ENCODE measurements at regions not wholly inside any gene's neighbourhood (a gene's known extent, or its start where the extent isn't known, plus 50 kb on each side); places are given as distances from the start of the nearest gene placed in this dataset.
"Not testable (repeated sequence)": the region's sequence is repeated elsewhere in the genome, so short reads cannot be mapped to it uniquely, and the experiment has no call there.

DNA sequence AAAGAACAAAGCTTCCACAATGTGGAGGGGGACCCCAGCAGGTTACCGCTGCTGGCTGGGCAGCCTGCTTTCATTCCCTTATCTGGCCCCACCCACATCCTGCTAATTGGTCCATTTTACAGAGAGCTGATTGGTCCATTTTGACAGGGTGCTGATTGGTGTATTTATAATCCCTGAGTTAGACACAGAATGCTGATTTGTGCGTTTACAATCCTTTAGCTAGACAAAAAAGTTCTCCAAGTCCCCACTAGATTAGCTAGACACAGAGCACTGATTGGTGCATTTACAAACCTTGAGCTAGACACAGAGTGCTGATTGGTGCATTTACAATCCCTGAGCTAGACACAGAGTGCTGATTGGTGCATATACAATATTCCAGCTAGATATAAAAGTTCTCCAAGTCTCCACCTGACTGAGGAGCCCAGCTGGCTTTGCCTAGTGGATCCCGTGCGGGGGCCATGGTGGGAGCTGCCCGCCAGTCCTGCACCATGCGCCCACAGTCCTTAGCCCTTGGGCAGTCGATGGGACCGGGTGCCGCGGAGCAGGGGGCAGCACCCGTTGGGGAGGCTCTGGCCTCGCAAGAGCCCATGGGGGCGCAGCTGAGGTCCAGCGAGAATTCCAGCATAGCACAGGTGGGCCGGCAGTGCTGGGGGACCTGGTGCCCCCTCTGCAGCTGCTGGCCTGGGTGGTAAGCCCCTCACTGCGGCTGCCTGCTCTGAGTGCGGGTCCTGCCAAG lies 88.8 kb upstream of the MYLIP start:
- DNase-seq (ENCODE audit: low read depth), result not testable (repeated sequence)

DNA sequence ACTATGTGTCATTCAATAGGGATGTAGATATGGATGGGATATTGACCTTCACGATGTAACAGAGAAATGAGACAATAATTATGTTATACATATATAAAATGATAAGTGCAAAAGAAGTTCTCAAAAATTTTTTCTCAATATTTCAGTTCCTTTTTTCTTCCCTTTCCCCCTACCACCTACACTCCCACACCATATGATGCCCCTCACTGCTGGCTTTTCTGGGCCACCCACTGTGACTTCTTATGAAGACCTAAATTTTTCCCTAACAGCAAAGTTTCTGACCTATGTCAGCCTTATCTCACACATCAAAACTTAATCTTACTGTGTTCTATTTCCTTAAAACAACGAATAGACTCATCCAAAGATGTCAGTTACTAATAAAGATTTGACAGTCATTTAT lies 89.9 kb upstream of the MYLIP start:
- DNase-seq (ENCODE audit: low read depth), result no peak

DNA sequence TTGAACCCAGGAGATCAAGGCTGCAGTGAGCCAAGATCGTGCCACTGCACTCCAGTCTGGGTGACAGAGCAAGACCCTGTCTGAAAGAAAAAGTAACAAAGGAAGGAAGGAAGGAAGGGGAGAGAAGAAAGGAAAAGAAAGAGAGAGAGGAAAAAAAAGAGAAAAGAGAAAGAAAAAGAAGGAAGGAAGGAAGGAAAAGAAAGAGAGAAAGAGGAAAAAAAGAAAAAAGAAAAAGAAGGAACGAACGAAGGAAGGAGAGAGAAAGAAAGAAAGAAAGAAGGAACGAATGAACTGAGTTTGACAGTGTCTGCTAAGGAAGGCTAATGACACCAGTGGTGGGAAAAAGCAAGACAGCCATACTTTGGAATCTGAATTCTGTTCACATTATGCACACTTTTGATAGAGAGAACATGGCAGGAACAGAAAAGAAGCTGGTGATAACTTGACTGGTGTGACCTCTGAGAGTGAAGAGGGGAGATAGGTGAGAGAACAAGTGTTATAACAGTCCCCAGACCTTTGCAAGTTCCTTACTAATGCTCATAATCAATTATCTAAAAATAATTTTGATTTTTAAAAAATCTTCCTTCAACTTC lies 93.3 kb upstream of the MYLIP start:
- DNase-seq (ENCODE audit: low read depth), result no peak

DNA sequence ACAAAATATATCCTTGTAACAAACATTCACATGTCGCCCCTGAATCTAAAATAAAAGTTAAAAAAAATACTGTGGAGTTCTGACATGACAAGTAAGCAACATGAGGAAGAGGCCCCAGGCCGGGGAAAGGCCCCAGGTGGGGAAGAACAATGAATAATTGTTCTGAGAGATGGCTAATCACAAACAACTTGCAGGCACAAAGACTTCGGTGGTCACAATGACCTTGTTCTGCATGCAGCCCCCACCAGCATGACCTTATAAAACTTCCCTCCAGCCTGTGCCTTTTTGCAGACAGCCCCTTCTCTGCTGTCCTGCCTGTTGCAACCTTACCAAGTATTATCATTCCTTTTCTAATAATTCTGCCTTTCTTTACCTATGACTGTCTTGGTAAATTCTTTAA lies 95.7 kb upstream of the MYLIP start:
- DNase-seq (ENCODE audit: low read depth), result no peak

DNA sequence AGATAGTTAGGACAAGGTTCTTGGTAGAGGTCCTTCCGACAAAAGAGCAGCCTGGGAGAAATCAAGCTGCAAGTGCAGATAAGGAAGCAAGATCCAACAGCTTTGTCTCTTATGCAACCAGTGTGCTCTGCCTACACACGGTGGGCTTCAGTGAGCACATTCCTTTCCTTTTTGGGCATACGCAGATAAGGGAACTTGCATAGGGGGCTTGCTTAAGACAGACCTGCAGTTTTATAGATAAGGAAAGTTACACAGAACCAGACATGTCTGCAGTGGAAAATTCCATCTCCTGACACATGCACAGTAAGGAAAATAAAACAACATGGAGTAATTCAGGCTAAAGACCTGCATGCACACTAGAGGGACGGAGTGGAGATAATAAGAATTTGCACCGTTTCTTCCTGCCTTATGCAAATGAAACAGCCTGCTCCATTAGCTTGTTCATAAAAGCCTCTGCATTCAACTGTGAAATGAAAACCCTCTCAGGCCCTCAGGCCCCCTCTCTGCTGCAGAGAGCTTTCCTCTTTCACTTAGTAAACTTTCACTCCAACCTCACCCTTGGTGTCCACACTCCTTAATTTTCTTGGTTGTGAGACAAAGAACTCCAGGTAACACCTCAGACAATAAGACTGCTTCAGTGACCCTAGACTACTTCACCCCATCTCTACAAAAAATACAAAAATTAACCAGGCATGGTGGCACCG lies 97.5 kb upstream of the MYLIP start:
- DNase-seq (ENCODE audit: low read depth), result no peak

DNA sequence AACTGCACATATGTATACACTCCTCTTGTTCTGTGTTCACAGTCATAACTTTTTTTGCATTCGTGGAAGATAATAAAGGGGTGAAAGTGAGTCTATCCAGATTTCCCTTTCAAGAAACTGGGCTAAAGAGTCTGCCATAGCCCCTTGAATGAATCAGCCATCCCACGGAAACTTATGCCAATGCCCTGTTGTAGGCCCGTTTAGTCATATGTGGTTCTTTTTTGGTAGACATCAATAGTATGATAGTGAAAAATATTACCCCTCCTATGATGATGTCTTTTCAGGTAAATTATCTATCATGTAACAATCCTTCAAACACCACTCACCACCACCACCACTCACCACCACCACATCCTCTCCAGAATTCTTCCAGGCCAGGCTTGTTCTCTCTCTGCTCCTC lies 99.9 kb upstream of the MYLIP start:
- DNase-seq (ENCODE audit: low read depth), result no peak

DNA sequence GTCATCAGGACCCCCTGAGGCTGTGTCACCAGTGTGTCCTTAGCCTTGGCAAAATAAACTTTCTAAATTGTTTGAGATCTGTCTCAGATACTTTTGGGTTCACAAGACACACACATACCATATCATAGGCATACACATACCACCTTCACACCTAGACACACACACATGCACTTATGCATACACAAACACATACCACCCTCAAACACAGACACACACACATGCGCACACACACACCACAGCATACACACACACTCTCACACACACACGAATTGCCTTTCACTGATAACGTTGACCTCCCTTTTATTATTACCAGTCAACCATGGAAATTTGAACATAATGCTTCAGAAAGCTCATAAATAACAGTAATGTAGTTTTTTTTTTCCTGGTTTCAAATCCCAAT lies 108.6 kb upstream of the MYLIP start:
- no peak for DNase-seq (ENCODE audit: low read depth)

DNA sequence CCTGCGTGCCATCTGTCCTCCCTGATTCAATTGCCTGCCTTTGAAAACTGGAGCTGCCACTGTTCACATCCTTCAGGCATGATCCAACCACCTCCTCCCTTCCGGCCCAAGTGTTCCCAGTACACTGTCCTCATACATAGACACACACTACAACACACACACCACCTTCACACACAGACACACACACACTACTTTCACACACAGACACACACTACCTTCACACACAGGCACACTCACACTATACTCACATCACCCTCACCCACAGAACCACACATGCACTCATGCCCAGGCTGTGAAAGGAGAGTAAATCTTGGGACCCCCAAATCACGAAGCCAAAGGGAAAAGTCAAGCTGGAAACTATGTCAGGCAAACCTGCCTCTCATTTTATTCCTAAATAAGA lies 109.4 kb upstream of the MYLIP start:
- no peak for DNase-seq (ENCODE audit: low read depth)

DNA sequence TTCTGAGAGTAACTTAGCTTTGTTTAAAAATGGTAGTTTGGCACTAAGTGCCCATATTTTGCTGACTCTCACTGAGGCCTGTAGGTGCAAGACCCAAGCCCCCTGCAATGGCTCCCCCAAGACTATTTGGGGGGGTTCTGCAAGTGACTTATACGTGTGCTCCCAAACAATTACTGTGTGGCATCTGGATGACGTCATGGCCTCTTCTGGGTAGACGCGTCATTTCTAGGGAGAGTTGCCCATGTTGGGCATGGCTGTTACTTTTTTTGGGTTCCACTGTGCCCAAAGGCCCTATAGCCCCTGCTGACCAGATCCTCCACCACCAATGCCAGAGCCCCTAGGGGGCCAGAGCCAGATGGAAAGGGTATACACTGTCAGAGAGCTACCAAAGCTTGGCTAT lies 110.3 kb upstream of the MYLIP start:
- DNase-seq (ENCODE audit: low read depth), result no peak

DNA sequence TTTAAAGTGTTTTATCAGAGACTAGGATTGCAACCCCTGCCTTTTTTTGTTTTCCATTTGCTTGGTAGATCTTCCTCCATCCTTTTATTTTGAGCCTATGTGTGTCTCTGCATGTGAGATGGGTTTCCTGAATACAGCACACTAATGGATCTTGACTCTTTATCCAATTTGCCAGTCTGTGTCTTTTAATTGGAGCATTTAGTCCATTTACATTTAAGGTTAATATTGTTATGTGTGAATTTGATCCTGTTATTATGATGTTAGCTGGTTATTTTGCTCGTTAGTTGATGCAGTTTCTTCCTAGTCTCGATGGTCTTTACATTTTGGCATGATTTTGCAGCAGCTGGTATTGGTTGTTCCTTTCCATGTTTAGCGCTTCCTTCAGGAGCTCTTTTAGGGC lies 114.6 kb upstream of the MYLIP start:
- DNase-seq (ENCODE audit: low read depth), result not testable (repeated sequence)

DNA sequence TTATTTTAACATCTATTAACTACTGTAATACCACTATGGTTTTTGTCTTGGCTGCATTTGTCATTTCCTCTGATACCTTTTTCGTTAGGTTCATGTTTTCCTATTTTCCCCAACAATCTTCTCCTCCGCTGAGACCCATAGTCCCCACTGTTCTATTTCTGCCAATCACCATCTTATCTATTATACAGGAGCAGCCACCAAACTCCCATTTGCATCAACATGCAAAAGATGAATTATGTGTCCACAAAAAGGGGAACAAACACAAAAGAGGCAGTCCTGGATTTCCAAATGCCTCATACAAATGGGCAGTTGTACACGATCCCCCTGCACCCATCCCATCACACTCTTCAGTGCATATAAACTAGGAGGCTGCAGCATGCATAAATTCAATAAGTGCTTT lies 121.7 kb upstream of the MYLIP start:
- no peak for DNase-seq (ENCODE audit: low read depth)

DNA sequence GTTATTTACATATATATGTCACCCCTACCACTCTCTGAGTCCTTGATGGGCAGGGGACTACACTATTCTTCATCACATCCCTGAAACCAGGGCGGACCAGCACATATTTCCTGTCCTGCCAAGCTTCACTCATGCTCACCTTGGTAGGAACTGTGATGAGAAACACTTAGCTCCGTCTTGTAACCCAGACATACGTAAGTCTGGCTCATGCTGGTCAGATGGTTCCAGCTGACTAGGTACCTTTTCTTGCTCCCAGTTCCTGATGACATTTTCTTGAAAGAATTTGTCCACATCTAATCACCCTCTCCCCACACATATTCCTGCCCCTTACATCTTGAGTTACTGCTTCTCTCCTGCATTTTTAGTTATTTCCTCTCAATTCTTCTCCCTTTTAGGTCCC lies 122.2 kb upstream of the MYLIP start:
- no peak for DNase-seq (ENCODE audit: low read depth)

DNA sequence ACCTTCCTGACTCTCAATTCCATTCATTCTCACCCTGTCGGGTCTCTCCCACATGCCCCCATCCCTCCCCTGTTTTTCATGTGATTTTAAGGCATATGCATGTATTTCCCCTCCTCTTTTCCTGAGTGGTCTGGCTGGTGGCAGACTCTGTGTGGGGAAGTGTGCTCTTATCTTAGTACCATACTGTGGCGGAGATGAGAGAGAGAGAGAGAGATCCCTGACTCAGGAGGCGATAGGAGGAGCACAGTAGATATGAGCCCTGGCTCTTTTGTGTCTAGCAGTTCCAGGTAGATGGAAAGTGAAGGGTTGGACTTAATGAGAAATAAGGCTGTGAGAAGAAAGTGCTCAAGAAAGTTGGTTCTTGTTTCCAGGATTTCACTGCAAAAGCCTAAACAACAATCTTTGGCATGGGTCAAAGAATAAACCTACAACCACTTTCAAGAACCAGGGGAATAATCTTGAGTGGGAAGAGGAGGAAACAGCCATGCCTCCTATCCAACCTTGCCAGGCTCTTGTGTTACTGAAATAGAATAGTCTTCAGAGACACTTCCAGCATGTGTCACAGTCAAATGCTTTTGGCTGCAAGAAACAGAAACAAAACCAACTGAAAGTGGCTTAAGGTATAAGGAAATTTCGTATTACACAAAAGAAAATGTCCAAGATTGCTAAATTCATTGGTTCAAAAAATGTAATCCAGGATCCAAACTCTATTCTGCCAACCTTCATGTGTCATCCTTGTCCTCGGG lies 123.8 kb upstream of the MYLIP start:
- DNase-seq (ENCODE audit: low read depth), result no peak

DNA sequence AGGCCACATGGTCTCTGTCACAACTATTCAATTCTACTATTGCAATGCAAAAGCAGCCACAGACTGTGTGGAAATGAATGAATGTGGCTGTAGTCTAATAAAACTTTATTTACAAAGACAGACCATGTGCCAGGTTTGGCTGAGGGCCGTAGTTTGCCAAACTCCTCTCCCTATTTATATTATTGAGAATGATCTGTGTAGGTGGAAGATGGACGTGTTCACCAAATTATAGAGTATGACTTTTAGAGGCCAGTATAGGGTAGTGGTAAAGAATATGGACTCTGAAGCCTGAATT lies 125.7 kb upstream of the MYLIP start:
- no peak for DNase-seq (ENCODE audit: low read depth)

DNA sequence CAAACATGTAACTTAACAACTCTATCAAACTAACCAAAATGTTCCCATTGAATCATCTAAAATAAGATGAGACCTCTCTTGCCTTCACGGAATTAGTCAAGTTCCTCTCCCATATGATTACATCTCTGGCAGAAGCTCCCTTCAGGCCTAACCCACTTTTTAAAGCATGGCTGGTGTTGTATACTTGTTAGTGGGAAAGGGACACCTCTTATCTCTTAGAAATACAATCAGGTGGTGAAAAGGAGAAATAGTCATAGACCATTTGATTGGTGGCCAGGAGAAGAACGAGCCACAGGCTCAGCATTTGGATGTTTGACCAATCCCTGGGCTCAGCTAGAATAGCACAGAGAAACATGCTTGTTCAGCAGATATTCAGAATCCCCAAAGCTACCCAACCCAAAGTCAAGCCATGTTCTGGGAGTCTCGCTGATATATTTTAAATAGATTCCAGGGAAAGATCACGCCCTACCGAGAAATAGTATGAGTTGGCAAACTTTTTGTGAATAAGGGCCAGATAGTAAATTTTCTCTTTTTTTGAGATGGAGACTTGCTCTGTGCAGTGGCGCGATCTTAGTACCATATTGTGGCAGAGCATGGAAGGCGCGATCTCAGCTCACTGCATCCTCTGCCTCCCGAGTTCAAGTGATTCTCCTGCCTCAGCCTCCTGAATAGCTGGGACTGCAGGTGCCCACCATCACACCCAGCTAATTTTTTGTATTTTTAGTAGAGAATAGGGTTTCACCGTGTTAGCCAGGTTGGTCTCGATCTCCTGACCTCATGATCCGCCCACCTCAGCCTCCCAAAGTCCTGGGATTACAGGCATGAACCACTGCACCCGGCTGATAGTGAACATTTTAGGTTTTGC lies 126.3 kb upstream of the MYLIP start:
- no peak for DNase-seq (ENCODE audit: low read depth)

DNA sequence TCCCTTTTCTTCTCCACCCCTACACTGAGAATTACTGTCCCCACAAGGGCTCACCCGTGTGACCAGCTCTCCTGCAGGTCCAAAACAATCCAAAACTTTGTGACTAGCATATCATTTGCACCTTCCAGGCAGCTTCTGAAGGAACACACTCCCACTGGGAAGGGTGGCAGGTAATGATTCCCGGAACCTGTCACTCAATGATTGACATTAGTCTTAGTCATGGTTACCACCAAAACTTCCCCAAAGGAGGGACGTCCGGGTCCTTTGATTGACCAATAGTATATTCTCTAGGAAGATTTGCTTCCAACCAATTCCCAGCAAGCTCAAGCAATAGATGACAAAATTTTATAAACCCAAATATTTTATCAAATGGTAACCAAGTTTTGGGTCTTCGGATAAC lies 127.7 kb upstream of the MYLIP start:
- DNase-seq (ENCODE audit: low read depth), result no peak

DNA sequence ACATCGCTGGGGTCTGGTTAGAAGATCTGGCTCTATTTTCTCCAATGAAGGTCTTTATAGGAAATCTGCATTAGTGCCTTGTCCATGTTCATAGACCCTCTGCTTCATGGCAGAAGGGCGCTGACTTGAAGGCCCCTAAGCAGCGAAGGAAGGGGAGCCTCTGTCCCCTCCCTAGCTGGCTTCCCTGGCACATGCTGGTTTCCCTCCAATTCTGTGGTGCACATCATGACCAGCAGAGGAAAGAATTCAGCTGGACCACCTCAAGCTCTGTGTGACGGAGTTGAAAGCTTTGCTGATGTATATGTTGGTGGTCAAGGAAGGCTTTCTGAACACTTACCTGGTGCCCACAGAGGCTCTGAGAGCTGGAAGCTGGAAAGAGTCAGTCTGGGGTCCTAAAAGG lies 129.7 kb upstream of the MYLIP start:
- DNase-seq (ENCODE audit: low read depth), result no peak

DNA sequence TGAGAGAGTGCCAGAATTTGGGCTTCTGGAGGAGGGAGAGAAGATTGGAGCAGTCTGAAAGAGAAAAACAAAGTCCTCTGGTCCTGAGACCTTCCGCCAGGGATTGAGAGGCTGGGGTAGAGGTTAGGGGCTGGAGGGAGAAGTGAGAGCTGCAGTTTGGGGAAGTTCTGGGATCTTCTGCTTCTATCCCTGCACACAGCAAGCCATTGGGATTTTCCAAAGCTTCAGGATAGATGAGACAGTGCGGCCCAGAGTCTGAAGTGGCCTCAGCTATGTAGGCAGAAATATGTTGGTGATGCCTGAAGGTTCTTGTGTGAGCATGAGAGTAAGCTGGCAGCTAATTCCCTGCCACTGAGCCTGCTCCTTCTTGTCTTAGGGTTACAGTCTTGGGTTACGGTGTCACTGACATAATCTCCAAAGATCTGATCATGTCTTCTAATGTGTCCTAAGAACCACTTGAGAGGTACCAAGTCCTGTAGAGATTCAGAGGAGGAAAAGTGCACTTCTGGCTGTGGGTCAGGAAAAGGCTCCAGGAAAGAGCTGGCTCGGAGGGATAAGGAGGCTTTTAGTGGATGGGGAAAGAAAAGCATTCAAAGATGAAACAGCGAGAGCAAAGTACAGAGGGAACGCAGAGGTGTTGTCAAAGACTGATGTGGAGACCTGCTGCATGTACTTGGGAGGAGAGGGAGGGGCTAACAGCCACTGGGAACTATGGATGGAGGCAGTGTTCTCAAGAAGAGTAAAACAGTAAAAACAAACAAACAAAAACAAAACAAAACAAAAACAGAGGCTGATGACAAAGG lies 131.1 kb upstream of the MYLIP start:
- DNase-seq (ENCODE audit: low read depth), result no peak

DNA sequence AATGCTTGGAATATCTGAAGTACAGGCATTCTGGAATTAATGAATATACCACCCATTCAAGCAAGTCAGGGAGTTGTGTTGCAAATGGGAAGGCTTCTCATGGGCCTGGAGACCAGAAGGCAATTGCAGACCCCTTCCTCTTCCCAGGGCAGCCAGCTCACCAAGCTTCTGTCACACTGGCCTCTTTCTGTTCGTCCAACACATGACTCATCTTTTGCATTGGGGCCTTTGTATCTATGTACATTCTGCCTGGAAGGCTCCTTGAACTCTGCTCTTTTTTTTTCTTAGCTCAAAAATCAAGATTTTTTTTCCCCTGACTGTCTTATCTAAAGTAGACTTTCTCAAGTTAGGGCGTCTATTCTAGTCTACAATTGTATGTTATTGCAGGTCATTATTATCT lies 132.9 kb upstream of the MYLIP start:
- DNase-seq (ENCODE audit: low read depth), result no peak

DNA sequence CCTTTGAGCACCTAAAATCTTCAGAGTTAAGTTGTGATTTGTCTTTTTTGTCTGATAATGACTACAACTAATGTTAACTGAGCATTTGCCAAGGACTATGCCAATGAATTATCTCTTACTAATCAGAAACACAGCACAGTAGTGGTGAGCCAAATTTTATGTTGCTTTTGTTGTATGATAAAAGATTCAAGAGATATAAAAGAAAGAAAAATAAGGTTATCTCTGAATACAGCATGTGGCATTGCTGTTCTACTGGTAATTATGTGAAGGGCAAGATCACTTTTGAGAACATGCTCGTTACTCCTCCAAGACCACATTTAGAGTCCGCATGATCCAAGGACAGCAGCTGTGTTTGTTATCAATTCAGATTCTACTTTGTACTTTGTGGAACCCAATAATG lies 133.4 kb upstream of the MYLIP start:
- DNase-seq (ENCODE audit: low read depth), result no peak

DNA sequence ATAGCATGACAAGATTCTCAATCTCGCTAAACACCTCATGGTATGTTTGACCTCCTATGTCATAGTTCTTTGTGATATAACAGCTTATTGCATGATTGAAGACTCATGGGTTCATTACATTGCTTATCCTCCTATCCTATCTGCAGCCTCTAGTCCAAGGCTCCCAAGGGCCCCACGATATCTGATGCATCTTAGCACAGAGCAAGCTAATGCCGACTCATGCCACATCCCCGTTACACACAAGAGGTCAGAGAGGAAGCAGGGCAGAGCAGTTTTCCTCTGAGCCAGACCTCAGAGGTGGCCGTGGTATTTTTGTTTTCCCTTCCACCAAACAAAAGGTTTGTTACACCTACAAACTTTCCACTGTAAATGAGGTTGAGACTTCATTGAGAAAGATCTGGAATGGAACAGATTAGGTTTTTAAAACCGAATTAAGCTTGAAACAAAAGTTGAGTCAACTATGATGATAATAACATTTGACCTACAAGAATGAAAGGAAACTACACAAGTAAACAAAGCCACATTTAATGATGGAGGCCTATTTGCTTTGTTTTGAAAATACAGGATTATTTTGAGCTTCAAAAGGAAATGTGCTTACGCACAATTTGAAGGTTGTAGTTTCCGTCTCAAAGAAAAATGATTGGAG lies 133.9 kb upstream of the MYLIP start:
- DNase-seq (ENCODE audit: low read depth), result no peak
